ENCODE measurements at regions not wholly inside any gene's neighbourhood (a gene's known extent, or its start where the extent isn't known, plus 50 kb on each side); places are given as distances from the start of the nearest gene placed in this dataset.

DNA sequence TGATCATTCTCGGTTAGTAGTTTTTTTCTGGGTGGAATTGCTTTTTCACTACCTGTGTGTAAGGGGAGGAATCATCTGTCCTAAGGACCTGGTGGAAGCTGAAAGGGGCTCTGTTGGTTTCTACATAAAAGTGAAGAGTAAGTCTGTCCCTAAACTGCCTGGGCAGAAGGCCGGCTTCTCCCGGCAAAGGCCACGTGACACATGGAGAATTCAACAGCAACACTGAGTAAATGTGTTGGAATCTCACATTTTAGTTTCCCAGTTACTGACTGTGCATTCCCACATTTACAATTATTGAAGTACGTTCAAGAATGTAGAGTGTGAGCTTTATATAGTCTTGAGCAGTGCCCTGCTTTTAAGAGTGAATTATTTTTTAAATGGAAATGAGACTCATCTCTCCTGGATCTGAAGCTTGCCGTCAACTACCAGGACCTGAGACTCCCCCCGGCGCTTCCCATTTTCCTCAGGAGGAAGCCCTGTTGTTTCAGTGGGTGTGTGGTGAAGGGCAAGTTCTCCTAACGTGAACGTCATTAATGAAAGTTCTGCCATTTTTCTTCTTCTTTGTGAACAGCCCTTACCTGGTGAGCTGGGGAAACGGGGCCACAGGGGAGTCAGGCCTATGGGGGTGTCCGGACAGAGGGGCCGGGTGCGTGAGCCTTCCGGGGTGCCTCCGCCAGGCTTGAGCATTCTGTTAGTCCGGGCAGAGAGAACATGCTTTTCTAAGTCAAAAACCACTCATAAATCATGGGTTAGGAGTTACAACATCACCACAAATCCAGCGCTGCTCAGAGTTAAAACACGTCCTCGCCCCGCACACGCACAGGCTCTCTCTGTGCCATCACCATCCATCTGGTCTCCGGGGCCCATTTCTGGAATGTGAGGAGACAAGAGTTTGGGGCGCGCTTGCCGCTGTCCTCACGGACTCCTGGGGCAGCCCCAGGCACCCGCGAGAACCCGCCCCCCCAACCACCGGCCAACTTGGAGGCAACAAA lies 56.6 kb upstream of the SMOC2 start:
- DNase-seq = no peak

DNA sequence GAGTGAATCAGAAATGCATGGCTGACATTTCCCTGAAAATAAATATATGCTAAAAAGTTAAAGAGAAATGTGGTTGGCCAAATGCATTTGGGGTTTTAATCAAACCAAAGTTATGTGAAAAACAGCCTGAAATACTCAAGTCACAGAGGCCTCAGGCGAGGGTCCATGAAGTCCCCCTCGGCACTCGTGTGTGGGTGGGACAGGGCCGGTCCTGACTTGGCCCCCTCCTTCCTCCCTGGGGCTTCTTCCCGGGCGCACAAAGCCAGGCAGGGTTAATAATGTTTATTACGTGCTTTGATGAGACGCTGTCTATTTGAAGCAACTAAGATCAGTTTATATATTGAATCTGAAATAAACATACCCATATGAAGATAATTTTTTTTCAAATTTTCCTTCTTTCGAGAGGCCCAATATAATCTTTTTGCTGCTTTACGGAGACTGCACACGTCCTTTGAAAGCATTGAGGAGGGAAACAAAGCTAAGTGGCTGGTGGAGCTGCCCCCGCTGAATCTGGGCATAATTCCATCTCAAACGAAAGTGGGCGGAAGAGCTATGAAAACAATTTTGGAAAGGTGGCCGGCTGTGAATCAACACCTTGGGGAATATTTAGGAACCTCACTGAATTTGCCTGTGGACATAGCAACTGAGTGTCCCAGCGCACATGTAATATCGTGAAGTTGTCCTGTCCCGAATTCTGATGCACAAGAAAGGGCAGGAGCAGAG lies 55.8 kb upstream of the SMOC2 start:
- peak; percentile 80 for DNase-seq

DNA sequence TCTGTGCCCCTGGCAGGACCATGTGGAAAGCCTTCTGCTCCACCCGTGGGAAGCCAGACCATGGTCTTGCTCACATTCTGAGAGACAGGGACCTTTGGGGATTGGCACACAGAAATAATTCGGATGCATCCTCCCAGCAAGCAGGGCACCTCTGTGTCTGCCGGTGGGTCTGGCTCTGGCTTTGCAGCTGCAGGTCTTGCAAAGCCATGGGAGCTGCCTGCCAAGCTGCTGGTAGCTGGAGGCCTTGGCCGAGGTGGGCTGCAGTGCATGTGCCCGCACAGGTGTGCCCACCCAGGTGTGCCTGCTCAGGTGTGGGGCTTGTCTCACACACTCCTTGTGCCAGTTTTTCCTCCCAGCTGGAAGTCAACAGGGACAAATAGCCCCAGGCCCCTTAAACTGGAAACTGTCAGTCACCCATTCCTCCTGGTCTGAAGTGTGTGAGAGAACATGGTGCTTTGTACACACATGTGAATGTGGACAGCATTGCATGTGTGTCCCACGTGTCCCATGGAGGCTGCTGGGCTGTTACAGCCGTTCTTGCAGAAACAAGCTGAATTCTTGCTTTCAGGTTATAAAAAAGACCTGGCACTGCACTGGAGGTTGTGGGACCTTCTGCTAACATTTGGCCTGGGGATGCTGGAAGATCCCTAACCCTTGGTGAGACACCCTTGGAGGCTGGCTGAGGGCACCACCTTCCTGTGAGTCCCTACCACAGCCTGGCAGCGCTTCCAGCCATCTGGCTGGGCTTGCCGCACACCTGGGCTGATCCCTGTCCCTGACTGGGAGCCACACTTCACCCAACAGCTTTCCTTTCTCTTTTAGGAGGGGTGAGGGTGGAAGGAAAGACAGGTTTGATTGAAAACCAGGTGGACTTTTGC lies 54.9 kb upstream of the SMOC2 start:
- peak; percentile 61 for DNase-seq

DNA sequence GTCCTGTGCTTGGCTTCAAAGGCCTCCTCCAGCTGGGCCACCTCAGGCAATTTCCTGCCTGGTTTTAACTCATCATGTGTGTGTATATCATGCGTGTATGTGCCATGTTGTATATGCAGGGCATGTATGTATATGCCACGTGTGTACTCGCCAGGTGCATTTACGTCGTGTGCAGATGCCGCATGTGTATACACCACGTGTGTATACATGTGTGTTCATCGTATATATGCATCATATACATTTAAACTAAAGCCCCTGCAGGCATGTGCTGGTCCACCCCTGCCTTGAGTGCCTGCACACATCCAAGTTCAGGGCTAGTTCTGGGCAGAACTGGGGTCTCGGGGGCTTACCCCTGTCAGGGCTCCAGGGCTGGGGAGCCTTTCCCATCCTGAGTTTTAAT lies 54.0 kb upstream of the SMOC2 start:
- no peak for DNase-seq

DNA sequence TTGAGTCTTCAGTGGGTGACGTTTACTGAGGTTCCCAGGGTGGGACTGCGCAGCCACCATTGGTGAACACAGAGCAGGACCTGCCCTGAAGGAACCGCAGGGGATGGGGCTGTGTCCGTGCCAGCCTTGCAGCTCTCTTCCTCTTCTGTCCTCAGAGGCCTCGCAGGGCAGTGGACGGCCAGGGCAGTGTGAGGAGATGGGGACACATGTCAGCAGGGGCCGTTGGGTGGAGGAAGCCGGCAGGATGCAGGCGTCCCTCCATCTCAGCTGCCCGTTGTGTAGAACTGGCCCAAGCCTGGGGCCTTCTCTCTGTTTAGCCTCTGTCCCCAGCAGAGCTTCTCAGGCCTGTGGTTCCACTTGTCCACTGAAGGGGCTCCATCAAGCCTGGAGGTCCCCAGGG lies 53.6 kb upstream of the SMOC2 start:
- no peak for DNase-seq

DNA sequence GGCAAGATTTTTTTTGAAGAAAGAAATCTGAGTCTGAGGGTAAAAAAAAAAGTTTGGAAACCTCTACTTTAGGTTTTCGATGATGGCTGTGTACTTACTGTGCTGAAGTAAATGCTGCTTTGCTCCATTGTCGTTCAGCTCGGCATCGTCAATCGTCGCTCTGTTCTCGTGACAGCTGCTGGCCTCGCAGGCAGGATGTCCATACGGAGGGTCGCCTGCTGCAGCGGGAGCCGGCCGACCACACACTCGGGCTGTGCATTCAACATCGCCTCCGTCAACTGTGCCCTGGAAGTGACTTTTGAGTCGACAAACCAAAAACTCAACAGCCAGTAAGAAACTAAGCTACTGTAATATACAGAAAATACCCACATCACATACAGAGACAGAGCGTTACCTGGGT lies 53.1 kb upstream of the SMOC2 start:
- no peak for DNase-seq

DNA sequence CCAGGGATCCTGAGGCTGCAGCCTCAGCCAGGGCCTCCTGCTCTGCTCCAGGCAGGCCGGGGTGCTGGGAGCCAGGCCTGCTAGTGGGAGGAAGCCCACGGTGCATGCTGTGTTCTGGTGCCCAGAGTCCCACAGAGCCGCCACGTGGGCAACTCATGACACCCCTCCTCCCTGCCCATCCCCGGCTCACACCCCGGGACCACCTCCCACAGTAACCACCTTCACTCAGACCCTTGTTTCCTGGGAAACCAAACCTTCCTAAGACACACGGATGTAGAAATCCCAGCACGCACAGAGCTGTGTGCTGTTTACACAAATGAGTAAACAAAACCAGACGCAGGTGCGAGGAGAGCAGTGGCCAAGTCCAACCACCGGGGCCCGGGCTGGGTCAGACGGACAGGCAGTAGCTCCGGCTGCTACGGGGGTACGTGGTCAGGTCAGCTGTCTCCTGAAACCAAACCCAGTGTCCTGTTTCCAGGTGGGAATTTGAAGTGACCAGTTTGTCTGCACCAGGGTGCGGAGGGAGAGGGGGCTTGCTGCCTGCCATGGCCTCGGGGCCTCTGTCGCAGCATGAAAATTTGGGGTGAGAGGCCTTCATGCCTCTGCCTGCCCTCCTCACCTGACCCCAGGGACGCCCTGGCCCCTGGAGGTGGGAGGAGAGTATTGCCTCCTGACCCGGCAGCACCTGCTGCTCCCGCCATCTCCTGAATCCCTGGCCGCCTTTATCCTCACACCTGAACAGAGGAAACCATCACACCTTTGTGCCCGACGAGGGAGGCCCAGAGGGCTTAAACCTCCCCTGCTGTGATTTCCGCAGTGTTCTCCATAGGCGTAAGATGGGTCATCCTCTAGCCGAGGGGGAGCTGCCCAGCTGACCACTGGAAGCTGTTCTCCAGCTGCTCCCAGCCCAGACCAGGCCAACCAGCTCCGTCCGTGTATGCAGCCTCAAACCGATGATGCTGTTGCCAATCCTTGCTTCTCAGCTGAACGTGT lies 52.0 kb upstream of the SMOC2 start:
- peak; percentile 82 for DNase-seq

DNA sequence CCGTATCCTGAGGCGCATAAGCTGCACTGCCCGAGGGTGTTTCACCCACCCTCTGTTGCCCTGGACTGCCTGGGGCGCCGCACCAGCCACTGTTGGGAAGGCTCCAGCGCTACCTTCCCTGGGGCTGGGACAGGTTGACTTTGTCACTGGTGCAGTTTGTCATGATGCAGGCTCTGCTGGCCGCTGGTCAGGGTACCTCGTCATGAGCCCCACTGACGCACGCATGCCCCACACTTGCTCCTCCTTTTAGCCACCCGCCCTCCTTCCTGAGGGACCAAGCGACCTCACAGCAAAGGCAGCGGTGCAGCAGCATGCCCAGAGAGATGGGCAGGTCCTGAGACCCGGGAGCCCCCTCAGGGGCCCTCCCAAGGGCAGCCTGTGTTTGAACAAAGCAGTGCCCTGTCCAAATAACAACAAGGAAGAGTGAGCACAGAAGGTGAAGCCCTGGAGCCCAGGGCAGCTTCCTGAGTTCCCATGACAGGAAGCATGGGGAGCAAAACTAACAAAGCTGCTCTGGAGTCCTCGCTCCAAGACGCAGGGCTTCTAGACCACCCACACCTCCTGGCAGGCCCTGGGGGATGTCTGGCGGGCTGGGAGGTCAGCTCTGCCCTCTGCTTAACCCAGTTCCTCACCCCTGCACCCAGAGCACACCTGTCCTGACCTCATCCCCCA lies 50.1 kb upstream of the SMOC2 start:
- no peak for DNase-seq

Data from NCI-H345 (cell line).